GM19099 (cell line): ENCODE measurements at regions not wholly inside any gene's neighbourhood (a gene's known extent, or its start where the extent isn't known, plus 50 kb on each side); places are given as distances from the start of the nearest gene placed in this dataset.

ENCODE experiments used
- POLR2A ChIP-seq: IDR thresholded peaks from 3 replicates; pipeline ENCODE4 v1.6.1; 2011; ENCODE audit warnings: low read depth; ENCODE audit not compliant: insufficient read length; ENCODE audit errors: extremely low read depth

DNA sequence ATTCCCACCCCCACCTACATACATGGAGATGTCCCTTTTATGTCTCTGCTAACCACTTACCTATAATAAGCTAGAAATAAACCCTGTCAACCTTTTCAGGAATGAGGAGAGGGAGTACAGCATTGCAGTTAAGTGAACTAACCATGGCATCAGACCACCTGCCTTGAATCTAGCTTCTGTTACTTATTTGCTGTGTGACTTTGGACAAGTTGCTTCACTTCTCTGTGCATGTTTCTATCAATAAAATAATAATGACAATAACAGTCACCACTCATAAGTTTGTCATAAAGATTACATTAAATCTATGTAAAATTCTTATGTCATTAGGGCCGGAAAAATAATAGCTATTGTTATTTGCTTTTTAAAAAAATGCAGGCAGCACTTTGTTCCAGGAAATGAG is 881.1 kb upstream of the AUTS2 start:
- TF ChIP-seq POLR2A = no peak

DNA sequence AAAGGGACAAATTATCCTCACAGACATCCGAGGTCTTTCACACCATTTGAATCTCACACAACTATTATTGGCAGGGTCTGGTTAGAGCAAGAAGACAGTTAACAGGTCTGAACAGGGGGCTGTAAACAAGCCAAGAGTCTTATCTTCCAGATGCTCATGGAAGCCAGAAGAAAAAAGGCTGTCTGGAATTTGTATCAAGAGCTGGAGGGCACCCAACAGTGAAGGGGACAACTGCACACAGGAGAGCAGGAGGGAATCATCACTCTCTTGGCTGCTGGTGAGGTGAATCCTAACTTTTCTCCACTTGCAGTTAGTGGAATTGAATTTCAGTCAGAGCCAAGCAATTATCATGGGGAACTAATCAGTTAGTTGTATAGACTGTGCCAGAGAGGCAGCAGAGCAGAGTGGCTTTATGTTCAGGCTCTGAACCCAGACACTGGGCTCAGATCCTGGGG is 880.2 kb upstream of the AUTS2 start:
- TF ChIP-seq POLR2A = no peak

GRCh38 chr7:68720697-68721096 is 877.6 kb upstream of the AUTS2 start:
- no peak for TF ChIP-seq POLR2A

GRCh38 chr7:68722044-68722443 is 876.2 kb upstream of the AUTS2 start:
- no peak for TF ChIP-seq POLR2A

GRCh38 chr7:68724965-68725364 is 873.3 kb upstream of the AUTS2 start:
- no peak for TF ChIP-seq POLR2A

- no peak for TF ChIP-seq POLR2A
Observed at GRCh38 chr7:68725843-68726785, 872.2 kb upstream of the AUTS2 start.

DNA sequence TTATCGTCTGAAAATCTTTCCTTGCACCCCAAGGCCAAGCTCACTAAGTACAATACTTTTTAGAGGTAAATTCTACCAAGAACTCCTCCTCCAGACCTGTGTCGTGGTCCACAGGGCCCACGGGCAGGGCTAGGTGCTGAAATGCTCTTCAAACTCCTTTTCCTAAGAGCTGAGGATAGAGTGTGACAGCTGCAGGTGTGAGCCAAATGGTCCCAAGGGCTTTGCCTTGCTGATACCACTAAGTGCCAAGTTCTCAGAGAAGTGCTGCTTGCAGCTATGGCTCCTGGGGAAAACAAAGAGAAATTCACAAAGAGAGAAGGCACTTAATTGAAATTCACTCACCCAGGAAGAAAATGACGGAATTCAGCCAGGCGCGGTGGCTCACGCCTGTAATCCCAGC is 868.9 kb upstream of the AUTS2 start:
- no peak for TF ChIP-seq POLR2A

GRCh38 chr7:68730194-68730593 is 868.1 kb upstream of the AUTS2 start:
- TF ChIP-seq POLR2A = no peak

- no peak for TF ChIP-seq POLR2A
Observed at GRCh38 chr7:68730964-68731363, 867.3 kb upstream of the AUTS2 start.

DNA sequence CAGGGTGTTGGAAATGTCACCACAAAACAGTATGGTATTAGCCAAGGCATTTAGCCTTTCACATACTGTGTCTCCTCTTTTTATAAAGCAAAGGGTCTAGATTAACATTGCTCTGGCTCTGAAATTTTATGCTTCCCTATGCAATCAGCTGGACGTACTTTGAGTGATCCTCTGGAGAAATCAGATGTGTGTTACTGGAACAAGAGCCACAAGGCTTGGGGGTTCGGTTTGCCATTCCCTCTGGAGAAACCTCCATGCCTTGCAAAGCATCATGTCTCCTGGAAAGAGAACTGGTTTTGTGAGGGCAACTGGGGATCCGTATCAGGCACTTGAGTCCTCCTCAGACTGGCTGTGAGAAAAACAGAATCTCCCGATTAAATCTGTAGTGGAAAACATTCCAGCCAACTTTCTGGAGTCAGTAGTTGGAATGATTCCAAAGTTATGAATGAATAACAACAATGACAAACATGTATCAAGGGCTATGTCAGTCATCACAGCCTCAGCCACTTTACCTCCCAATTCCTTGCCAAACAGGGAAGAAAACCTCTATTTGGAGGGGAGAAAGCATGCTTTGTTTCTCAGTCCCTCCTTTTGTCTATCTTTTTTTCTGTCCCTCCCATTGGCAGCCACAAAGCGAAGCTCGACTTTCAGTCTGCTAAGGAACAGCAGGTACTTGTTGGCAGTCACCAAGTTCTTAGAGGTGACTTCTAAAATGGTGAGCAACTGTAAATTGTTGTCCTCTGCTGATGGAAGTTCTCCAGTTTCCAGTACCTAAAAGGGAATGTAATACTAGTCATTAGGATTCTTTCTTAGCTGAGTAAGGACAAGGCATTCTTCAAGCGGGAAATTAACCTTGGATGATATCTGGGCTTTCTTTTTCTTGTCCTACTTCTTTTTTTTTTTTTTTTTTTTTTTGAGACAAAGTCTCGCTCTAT is 864.8 kb upstream of the AUTS2 start:
- no peak for TF ChIP-seq POLR2A

DNA sequence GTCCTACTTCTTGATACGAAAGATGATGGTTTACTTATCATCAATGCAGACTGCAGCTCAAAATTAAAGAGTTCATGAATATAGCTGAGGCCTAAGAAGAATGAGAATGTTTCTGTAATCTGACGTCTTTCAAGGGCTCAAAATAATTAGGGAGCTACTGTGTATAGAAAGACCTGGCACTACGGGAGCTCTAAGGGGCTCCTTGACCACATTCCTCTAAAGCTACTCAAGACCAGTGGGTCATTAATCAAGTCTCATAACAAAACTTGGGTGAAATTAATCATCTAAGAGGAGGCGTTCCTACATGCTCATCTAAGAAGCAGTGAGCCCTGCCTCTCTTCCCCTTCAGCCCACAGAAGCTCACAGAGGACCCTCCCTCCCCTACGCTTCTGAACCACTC is 863.8 kb upstream of the AUTS2 start:
- TF ChIP-seq POLR2A = no peak

- TF ChIP-seq POLR2A = no peak
Observed at GRCh38 chr7:68739306-68739705, 859.0 kb upstream of the AUTS2 start.

DNA sequence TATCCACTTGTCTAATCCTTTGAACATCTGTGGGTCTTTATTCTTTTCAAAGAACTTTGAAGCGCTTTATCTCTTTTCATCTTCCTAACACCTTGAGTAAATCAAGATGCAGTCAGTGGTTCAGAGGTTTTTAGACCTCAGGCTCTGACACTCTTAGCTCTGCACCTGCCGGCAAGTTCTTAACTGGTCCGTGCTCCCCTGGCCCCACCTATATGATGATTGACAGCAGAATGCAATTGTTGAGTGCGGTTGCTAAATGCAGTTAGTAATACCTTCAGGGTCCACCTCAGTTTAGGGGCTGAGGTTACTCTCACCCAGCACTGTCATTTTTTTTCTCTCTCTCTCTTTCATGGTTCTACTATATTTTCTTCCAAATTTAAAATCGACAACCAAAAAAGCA is 854.2 kb upstream of the AUTS2 start:
- no peak for TF ChIP-seq POLR2A

- no peak for TF ChIP-seq POLR2A
Observed at GRCh38 chr7:68748934-68749900, 849.1 kb upstream of the AUTS2 start.

GRCh38 chr7:68752485-68753178 is 845.6 kb upstream of the AUTS2 start:
- no peak for TF ChIP-seq POLR2A

GRCh38 chr7:68754414-68754813 is 843.9 kb upstream of the AUTS2 start:
- TF ChIP-seq POLR2A = no peak
